ENCODE measurements at regions not wholly inside any gene's neighbourhood (a gene's known extent, or its start where the extent isn't known, plus 50 kb on each side); places are given as distances from the start of the nearest gene placed in this dataset.

GRCh38 chr17:34447406-34447805 is 84.4 kb upstream of the CCL1 start:
- DNase-seq, result no peak
- Histone ChIP-seq H3K9ac (ENCODE audit: low read length) (no peak overlapping the region), H3K27me3 (replicated peaks in 1 of 4; ENCODE audit: control extremely low read depth in 1 of 4, control insufficient read depth in 3 of 4, insufficient read depth in 4 of 4, low read length in 3 of 4) (peaks cover 0 to 18% (median 0%) of the 10 kb centered on the region in 4 experiments), H3K36me3 (replicated peaks in 1 of 2; ENCODE audit: control extremely low read depth in 1 of 2, control insufficient read depth in 1 of 2, extremely low read depth in 1 of 2, insufficient read depth in 2 of 2, low read length in 1 of 2) (no peaks in the 10 kb centered on the region), H3K4me2 (replicated peaks; ENCODE audit: low read depth, low read length, poor library complexity, severe bottlenecking) (no peak overlapping the region), H3K27ac (ENCODE audit: low read length in 2 of 2) (no peak overlapping the region), H2AFZ (ENCODE audit: insufficient read depth, low read depth, low read length, poor library complexity, severe bottlenecking) (no peak overlapping the region), H4K20me1 (ENCODE audit: control insufficient read depth, insufficient read depth, low read length, poor library complexity, severe bottlenecking) (no peaks in the 10 kb centered on the region), H3K9me3 (ENCODE audit: control extremely low read depth in 1 of 3, control insufficient read depth in 2 of 3, insufficient read depth in 1 of 3, low read length in 2 of 3) (no peaks in the 10 kb centered on the region), H3K79me2 (ENCODE audit: control insufficient read depth, insufficient read depth, low read length) (no peaks in the 10 kb centered on the region), H3K4me1 (ENCODE audit: control insufficient read depth in 2 of 2, insufficient read depth in 2 of 2, low read length in 2 of 2) (no peaks in the 10 kb centered on the region), H3K4me3 (ENCODE audit: control extremely low read depth in 1 of 5, extremely low read depth in 1 of 5, insufficient read depth in 1 of 5, low read depth in 2 of 5, low read length in 4 of 5) (no peak overlapping the region)
- 84% methylated on average over 3 of the region's 3 CpGs for WGBS (ENCODE audit: insufficient coverage)
- Mint-ChIP-seq H3K27me3 (peaks cover 43% of the 10 kb centered on the region), H3K4me1 (no peaks in the 10 kb centered on the region), H3K9me3 (ENCODE audit: insufficient read depth) (no peaks in the 10 kb centered on the region), H3K4me3 (no peak overlapping the region), H3K27ac (no peak overlapping the region)
- TF ChIP-seq EZH2 (IDR thresholded peaks at IDR 0.05; ENCODE audit: borderline replicate concordance, insufficient read depth, low read depth, low read length, poor library complexity, severe bottlenecking) (no peak), CTCF (IDR thresholded peaks at IDR 0.05) (no peak)
- CTCF ChIA-PET, result interaction anchor here (1.4 kb wide), 1 partner anchor 25 kb away, joined by 3 read pairs; no protein-coding TSS in a partner anchor
- POLR2A ChIA-PET, result no interaction called here
- intact Hi-C loops (cut with micrococcal nuclease), result no loop called here
- ATAC-seq (ENCODE audit: low read depth), result no peak

- no peak for TF ChIP-seq CTCF (IDR thresholded peaks at IDR 0.05)
- TF ChIP-seq EZH2 (IDR thresholded peaks at IDR 0.05; ENCODE audit: borderline replicate concordance, insufficient read depth, low read depth, low read length, poor library complexity, severe bottlenecking), result no peak
- Mint-ChIP-seq H3K27me3 (peaks cover 55% of the 10 kb centered on the region), H3K9me3 (ENCODE audit: insufficient read depth) (no peaks in the 10 kb centered on the region), H3K4me1 (no peaks in the 10 kb centered on the region), H3K4me3 (no peak overlapping the region), H3K27ac (no peak overlapping the region)
- POLR2A ChIA-PET, result no interaction called here
- no peak overlapping the region for H3K9ac ChIP-seq (ENCODE audit: low read length)
- H4K20me1 ChIP-seq (ENCODE audit: control insufficient read depth, insufficient read depth, low read length, poor library complexity, severe bottlenecking), result no peaks in the 10 kb centered on the region
- H3K4me3 ChIP-seq (ENCODE audit: control extremely low read depth in 1 of 5, extremely low read depth in 1 of 5, insufficient read depth in 1 of 5, low read depth in 2 of 5, low read length in 4 of 5), result no peak overlapping the region
- H3K27ac ChIP-seq (ENCODE audit: low read length in 2 of 2), result no peak overlapping the region
- intact Hi-C loops (cut with micrococcal nuclease), result no loop called here
- no peak overlapping the region for H3K4me2 ChIP-seq (replicated peaks; ENCODE audit: low read depth, low read length, poor library complexity, severe bottlenecking)
- CTCF ChIA-PET, result no interaction called here
- ATAC-seq (ENCODE audit: low read depth) (no peak), DNase-seq (no peak)
- WGBS (ENCODE audit: insufficient coverage), result 89% methylated on average over 6 of the region's 9 CpGs
- H3K9me3 ChIP-seq (ENCODE audit: control extremely low read depth in 1 of 3, control insufficient read depth in 2 of 3, insufficient read depth in 1 of 3, low read length in 2 of 3), result no peaks in the 10 kb centered on the region
- no peaks in the 10 kb centered on the region for H3K36me3 ChIP-seq (replicated peaks in 1 of 2; ENCODE audit: control extremely low read depth in 1 of 2, control insufficient read depth in 1 of 2, extremely low read depth in 1 of 2, insufficient read depth in 2 of 2, low read length in 1 of 2)
- no peaks in the 10 kb centered on the region for H3K4me1 ChIP-seq (ENCODE audit: control insufficient read depth in 2 of 2, insufficient read depth in 2 of 2, low read length in 2 of 2)
- no peaks in the 10 kb centered on the region for H3K79me2 ChIP-seq (ENCODE audit: control insufficient read depth, insufficient read depth, low read length)
- peaks cover 0 to 18% (median 0%) of the 10 kb centered on the region in 4 experiments for H3K27me3 ChIP-seq (replicated peaks in 1 of 4; ENCODE audit: control extremely low read depth in 1 of 4, control insufficient read depth in 3 of 4, insufficient read depth in 4 of 4, low read length in 3 of 4)
- H2AFZ ChIP-seq (ENCODE audit: insufficient read depth, low read depth, low read length, poor library complexity, severe bottlenecking), result no peak overlapping the region
These were observed 82.1 kb upstream of the CCL1 start for GRCh38 chr17:34445101-34445500.
